HG02588 (cell line): ENCODE measurements at regions not wholly inside any gene's neighbourhood (a gene's known extent, or its start where the extent isn't known, plus 50 kb on each side); places are given as distances from the start of the nearest gene placed in this dataset.

Experiments
- ATAC-seq: cut with Tn5 transposase; IDR thresholded peaks from one replicate; pipeline ENCODE4 v1.9.1; 2021; ENCODE audit warnings: mild to moderate bottlenecking, moderate library complexity; ENCODE audit not compliant: unreplicated experiment

DNA sequence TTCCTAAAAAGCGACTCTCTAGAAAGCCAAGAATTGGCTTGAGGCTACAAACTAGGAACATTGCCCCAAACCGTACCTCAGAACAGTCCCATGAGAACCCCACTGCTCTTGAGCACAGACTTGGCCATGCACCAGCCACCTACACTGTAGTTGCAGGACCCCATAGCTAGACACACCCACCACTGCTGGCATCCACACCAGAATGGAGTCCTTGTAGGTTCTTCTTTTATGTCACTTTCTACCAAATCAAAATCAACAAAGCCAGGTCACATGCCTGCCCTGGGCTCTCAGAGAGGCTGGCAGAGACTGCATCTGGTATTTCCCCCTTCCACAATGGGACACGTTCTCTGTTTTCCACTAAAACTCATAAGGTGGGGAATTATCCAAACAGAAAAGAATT, 290.5 kb downstream of the SHOX2 start:
- no peak for ATAC-seq

- no peak for ATAC-seq
Measured at GRCh38 chr3:157810924-157811718, 295.1 kb downstream of the SHOX2 start.

DNA sequence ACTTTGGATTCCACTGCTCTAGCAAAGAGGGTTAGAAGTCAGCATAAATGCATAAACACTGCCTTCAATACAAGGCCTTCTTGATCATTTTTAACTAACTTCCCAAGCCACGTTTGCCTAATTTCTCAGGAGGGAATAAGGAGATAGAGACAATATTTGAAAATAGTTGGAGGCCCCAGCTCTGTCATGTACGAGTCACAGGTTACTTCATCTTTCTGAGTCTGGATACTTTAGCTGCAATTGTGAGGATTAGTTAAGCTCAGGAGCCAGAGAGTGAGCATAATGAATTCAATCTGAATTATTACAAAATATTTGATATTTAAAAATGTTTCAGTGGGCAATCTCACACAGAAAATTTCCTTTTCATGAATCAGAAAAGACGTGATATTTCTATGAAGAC, 298.9 kb downstream of the SHOX2 start:
- ATAC-seq = no peak

- ATAC-seq = no peak
Measured at GRCh38 chr3:157805538-157805937, 300.7 kb downstream of the SHOX2 start.

DNA sequence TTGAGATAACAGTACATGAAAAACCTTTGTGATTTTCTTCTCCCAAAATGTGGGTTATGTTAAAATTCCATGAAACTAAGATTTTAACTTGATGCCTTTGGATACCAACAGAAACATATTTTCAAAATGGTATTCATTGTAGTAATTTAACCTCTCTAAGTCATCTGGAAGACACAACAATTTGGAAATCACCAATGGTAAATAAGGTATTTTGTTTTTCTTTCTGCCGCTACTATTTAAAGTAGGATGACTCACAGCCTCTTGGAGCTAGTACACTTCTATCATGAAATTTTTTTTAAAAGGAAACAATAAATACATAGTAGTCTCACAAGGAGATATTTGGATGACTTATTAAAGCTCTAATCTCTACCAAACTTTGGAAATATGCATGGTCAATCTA, 291.6 kb upstream of the VEPH1 start:
- no peak for ATAC-seq

DNA sequence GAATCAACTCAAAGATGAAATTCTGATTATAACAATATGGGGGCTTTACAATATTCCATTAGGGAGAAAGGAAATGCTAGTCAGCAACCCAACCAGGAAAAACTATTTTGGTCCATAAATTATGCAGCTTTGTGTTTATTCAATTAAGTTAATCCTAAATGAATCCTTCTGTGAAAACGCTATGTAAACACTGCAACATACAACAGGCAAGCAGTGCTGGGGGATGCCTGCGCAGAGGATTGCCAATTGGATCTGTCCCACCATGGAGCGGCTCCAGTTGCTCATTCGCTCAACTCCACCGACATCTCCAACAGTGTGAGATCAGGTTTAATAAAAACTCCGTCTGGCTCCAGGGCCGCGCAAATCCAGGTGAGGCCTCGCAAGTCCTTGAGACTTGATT, 290.5 kb upstream of the VEPH1 start:
- ATAC-seq = no peak

DNA sequence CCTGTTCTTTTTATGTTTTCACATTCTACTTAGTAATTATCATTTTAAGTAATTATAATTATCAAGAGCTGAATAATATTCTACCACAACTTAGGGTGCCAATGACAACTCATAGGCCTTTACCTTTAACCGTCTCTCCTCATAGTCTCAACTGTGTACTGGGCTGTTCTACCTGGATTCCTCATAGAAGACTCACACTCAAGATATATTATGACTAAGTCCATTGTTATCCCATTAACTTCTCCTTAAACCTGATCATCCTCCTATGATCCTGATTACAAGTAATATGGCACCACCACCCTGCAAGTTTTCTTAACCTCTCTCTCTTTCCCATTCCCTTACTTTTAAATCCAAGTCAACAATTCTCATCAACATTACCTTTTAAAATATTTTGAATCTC, 285.9 kb upstream of the VEPH1 start:
- no peak for ATAC-seq

GRCh38 chr3:157786618-157787017, 283.4 kb upstream of the VEPH1 start:
- ATAC-seq = no peak

DNA sequence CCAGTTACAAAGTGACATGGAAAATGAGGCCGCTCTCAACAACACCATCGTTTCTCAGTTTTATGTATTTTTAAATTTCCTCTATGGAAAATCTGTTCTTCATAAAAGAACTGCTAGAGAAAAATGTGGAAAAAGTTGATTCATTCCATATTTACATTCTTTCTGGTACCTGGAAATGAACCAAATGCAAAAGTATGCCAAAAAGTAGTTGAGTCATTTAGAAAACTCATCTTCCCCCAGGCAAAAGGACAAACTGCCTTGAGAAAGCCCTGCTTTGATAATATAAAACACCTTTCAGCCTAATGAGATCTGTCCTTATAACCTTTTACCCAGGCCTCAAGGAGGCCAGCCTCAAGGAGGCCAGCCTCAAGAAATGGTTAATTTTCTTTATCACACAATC, 283.0 kb upstream of the VEPH1 start:
- ATAC-seq = no peak

GRCh38 chr3:157785102-157785826, 282.0 kb upstream of the VEPH1 start:
- ATAC-seq = no peak

DNA sequence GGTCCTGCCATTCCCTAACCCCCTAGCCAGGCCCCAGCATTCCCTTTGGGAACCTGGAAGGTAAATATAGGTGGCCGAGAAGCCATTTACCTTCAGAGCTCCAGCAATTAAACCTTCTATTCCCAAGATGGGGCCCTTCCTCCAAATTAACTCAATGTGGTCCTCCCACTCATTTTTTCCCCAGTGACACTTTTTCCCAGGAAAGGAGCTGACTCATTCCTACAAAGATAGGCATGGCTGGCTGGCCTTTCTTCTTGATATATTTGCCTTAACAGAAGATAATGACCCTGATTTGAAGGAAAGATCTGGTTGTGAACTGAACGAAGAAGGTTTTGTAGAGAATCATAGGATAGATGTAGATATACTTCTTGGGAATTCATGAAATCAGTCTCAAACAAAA, 279.0 kb upstream of the VEPH1 start:
- ATAC-seq = no peak

DNA sequence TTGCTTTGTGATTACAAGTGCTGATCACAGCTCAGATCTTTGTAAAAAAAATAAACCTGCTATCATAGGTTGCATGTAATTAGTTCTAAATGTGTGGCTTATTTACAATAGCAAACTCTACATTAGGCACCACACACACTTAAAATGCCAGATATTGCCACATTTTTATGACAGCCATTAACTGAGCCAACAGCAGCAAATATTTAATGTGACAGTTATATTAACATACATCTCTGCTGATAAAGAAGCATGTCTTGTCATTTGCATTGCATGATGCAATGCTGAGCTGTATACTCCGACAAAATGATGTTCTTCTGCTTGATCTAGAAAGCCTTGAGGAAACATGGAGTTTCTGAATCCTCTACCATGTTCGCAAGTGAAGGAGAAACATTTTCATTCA, 273.6 kb upstream of the VEPH1 start:
- ATAC-seq = no peak

GRCh38 chr3:157775446-157775845, 272.2 kb upstream of the VEPH1 start:
- no peak for ATAC-seq

- no peak for ATAC-seq
Measured at GRCh38 chr3:157769378-157769777, 266.2 kb upstream of the VEPH1 start.

DNA sequence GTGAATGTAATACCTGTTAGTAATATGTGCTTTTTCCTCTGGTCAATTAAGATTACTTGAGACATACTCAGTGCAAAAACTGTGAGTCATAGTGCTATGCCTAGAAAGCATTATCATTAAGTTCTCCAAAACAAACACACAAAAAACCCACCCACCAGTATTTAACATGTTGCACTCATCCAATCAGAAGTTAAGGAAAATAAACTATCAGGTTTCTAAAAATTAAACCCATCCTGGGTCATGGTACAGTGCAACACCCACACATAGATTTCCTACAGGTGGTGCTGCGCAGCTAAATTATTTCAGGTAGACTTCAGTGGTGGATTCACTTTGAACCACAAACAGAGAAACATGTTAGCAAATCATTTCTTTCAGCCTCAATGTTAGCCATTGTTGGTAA, 264.4 kb upstream of the VEPH1 start:
- ATAC-seq = no peak

- ATAC-seq = no peak
Measured at GRCh38 chr3:157763644-157764043, 260.4 kb upstream of the VEPH1 start.

DNA sequence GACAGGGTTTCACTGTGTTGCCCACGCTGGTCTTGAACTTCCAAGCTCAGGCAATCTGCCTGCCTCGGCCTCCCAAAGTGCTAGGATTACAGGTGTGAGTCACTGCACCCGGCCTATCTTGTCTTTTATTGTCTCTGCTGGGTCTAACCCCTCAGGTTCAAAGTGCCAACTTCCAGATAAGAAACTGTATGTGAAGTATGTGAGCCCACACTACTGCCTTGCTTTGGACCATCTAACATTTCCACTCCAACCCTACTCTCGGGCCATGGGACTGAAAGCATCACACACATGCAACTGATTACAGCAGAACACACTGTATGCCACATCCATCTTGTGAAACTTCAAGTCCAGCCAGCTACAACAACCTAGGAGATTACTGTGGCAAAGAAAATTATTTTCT, 256.1 kb upstream of the VEPH1 start:
- no peak for ATAC-seq

DNA sequence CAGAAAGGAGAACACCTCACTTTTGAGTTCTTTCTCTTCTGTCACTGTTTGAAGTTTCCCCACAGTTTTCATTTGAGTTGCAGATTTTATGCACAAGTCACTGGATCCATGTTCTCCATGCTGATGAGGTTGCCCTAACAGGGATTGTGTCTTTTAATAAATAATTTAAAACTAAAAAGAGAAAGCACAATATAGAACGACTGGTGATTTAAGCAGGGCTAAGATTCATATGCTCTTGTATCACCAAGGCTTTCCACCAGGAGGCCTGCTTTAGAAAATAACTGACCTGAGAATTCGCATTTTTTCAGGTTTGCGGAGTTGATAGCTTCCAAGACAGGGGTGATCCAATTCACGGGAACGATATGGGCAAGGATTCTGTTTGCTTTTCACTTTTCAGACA, 252.0 kb upstream of the VEPH1 start:
- no peak for ATAC-seq

GRCh38 chr3:157754451-157754850, 251.2 kb upstream of the VEPH1 start:
- no peak for ATAC-seq

- ATAC-seq = no peak
Measured at GRCh38 chr3:157753787-157754136, 250.5 kb upstream of the VEPH1 start.

DNA sequence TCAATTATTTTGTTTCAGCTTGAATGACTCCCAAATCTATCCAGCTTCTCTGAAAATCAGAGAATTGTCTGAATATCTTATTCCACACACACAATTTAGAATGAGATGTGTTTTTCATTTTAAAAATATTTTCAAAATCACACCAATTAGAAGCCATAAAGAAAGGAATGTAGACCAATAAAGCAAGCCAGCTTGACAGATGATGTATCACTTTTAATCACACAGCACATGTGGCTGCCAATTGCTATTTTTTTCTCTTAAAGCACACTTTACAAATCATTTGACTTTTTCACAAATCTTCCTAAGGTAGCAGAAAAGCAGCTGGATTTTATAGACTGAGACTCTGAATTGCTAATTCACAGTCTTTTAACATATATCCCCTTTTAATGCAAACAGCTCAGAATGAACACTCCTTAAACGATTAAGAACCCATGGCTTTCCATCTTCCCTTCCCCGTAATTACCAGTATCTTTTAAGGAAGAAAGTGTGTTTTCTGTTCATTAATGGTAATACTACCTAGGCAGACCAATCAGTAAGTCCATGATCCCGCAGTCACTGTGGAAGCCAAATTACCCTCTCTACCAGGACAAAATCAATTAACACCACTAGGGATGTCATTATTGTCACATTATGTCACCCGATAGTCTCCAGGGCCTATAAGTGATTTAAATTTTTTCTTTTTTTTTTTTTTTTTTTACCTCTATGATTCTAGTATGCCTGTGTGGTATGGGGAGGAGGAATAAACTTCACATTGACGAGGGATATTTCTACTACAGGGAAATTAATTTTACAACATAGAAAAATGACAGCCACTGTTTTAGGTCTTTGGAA, 250.0 kb upstream of the VEPH1 start:
- no peak for ATAC-seq

DNA sequence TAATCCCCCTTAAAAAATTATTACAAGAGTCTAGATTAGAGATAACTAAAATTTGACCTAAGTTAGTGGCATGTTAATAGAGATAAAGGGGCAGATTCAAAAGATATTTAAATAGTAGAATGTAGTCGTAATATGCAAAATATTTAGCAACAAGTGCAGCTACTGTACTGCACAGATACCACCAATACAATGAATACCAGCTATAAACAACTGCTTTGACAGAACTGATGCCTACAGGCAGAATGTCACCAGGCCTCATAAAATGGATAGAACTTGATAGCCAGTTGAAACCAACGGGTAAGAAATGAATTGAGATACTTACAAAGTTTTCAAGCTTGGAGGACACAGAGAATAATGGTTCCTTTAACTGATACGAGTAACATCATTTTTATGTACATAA, 249.3 kb upstream of the VEPH1 start:
- no peak for ATAC-seq
